ENCODE measurements at regions not wholly inside any gene's neighbourhood (a gene's known extent, or its start where the extent isn't known, plus 50 kb on each side); places are given as distances from the start of the nearest gene placed in this dataset.

DNA sequence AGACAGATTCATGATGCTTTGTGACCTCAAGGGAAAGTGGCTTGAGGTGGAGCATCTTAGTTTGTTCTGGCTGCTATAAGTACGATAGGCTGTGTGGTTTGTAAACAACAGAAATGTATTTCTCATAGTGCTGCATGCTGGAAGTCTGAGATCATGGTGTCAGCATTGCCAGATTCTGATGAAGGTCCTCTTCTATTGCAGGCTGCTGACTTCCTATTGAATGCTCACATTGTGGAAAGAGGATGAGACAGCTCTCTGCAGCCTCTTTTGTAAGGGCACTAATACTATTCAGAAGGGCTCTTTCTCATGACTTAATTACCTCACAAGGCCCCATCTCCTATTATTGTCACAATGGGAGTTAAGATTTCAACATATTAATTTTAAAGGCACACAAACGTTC is 1674.0 kb upstream of the PCDH7 start (continued):
- TF ChIP-seq, protein P1, sequence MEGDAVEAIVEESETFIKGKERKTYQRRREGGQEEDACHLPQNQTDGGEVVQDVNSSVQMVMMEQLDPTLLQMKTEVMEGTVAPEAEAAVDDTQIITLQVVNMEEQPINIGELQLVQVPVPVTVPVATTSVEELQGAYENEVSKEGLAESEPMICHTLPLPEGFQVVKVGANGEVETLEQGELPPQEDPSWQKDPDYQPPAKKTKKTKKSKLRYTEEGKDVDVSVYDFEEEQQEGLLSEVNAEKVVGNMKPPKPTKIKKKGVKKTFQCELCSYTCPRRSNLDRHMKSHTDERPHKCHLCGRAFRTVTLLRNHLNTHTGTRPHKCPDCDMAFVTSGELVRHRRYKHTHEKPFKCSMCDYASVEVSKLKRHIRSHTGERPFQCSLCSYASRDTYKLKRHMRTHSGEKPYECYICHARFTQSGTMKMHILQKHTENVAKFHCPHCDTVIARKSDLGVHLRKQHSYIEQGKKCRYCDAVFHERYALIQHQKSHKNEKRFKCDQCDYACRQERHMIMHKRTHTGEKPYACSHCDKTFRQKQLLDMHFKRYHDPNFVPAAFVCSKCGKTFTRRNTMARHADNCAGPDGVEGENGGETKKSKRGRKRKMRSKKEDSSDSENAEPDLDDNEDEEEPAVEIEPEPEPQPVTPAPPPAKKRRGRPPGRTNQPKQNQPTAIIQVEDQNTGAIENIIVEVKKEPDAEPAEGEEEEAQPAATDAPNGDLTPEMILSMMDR (IDR thresholded peaks at IDR 0.05 in 2 of 3, conservative IDR thresholded peaks at IDR 0.05 in 1 of 3; ENCODE audit: control insufficient read depth in 2 of 3, extremely low read depth in 1 of 3, insufficient read depth in 1 of 3, low read depth in 3 of 3, low read length in 3 of 3): no peak
- TF ChIP-seq GATAD2B (conservative IDR thresholded peaks at IDR 0.05; ENCODE audit: low read depth): no peak
- TF ChIP-seq, protein P2, sequence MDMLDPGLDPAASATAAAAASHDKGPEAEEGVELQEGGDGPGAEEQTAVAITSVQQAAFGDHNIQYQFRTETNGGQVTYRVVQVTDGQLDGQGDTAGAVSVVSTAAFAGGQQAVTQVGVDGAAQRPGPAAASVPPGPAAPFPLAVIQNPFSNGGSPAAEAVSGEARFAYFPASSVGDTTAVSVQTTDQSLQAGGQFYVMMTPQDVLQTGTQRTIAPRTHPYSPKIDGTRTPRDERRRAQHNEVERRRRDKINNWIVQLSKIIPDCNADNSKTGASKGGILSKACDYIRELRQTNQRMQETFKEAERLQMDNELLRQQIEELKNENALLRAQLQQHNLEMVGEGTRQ (IDR thresholded peaks at IDR 0.05; ENCODE audit: borderline replicate concordance, low read depth, low read length): no peak
- TF ChIP-seq BCL11A (IDR thresholded peaks at IDR 0.05; ENCODE audit: low read depth, low read length): no peak
- no peak for TF ChIP-seq HDAC6 (IDR thresholded peaks at IDR 0.05; ENCODE audit: unreplicated experiment)
- TF ChIP-seq, protein P3, sequence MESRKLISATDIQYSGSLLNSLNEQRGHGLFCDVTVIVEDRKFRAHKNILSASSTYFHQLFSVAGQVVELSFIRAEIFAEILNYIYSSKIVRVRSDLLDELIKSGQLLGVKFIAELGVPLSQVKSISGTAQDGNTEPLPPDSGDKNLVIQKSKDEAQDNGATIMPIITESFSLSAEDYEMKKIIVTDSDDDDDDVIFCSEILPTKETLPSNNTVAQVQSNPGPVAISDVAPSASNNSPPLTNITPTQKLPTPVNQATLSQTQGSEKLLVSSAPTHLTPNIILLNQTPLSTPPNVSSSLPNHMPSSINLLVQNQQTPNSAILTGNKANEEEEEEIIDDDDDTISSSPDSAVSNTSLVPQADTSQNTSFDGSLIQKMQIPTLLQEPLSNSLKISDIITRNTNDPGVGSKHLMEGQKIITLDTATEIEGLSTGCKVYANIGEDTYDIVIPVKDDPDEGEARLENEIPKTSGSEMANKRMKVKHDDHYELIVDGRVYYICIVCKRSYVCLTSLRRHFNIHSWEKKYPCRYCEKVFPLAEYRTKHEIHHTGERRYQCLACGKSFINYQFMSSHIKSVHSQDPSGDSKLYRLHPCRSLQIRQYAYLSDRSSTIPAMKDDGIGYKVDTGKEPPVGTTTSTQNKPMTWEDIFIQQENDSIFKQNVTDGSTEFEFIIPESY (IDR thresholded peaks at IDR 0.05): no peak
- TF ChIP-seq STAT1 (conservative IDR thresholded peaks at IDR 0.05): no peak

DNA sequence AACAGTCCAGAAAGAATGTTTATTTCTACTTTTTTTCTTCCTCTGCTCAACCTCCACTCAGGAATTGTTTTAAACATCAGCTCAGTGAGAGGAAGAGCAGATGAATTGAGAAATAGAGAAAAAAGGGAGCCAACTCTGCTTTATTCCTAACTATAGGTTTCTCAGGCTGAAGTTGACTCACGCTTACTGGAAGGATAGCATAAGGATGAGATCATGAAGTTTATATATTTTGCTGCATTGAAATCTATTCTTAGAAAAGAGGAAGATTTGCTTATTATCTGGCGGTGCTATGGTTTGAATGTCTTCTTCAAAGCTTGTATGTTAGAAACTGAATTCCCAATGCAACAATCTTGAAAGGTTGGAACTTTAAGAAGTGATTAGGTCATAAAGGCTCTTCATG is 1673.4 kb upstream of the PCDH7 start:
- WGBS (ENCODE audit: insufficient coverage, insufficient replicate concordance, low lambda C conversion rate, missing lambda C conversion rate): 58% methylated on average over 2 of the region's 2 CpGs
- ChIA-PET POLR2A (no interaction called here), RAD21 (ENCODE audit: unreplicated experiment) (no interaction called here), CTCF (no interaction called here), SMC1A (ENCODE audit: uncharacterized antibody, unreplicated experiment) (no interaction called here)
- BruUV-seq (replicated peaks): no TSS peak
- no peak for ATAC-seq
- H3K9ac ChIP-seq (ENCODE audit: control insufficient read depth, insufficient read depth, low read length): no peak overlapping the region
- H3K79me2 ChIP-seq (ENCODE audit: control insufficient read depth, insufficient read depth, low read length): no peaks in the 10 kb centered on the region
- H3K9me3 ChIP-seq (replicated peaks; ENCODE audit: control insufficient read depth, insufficient read depth, low read length): no peaks in the 10 kb centered on the region
- in situ Hi-C loops (cut with MboI): no loop called here
- H4K20me1 ChIP-seq (ENCODE audit: control insufficient read depth, insufficient read depth): no peaks in the 10 kb centered on the region
- H3K36me3 ChIP-seq (ENCODE audit: control insufficient read depth in 2 of 2, insufficient read depth in 2 of 2, low read length in 1 of 2): no peaks in the 10 kb centered on the region
- intact Hi-C loops (cut with micrococcal nuclease; ENCODE audit: unreplicated experiment): no loop called here
- no peak overlapping the region for H2AFZ ChIP-seq (ENCODE audit: control insufficient read depth, low read depth, low read length)
- DNase-seq (ENCODE audit: low read depth, low spot score): no peak
- no peak overlapping the region for H3K27ac ChIP-seq (ENCODE audit: control insufficient read depth, insufficient read depth)
- no peak for FAIRE-seq
- H3K4me2 ChIP-seq (ENCODE audit: control insufficient read depth, insufficient read depth): no peak overlapping the region
- H3K4me1 ChIP-seq (ENCODE audit: control insufficient read depth, insufficient read depth, low read length): no peaks in the 10 kb centered on the region
- no peaks in the 10 kb centered on the region for H3K27me3 ChIP-seq (replicated peaks in 1 of 2; ENCODE audit: control insufficient read depth in 2 of 2, insufficient read depth in 2 of 2, low read length in 1 of 2)
- no peak overlapping the region for H3K4me3 ChIP-seq
- TF ChIP-seq TCF12 (IDR thresholded peaks at IDR 0.05; ENCODE audit: low read depth, low read length) (no peak), SMAD5 (IDR thresholded peaks at IDR 0.05; ENCODE audit: low read depth) (no peak), MXI1 (IDR thresholded peaks at IDR 0.05; ENCODE audit: low read depth, low read length) (no peak), SIX5 (IDR thresholded peaks at IDR 0.05; ENCODE audit: low read depth, low read length, severe bottlenecking) (no peak), MTA2 (IDR thresholded peaks at IDR 0.05; ENCODE audit: low read depth) (no peak), KAT2A (conservative IDR thresholded peaks at IDR 0.05; ENCODE audit: control insufficient read depth, low read depth, low read length) (no peak), NR2C1 (IDR thresholded peaks at IDR 0.05) (no peak), CBX5 (IDR thresholded peaks at IDR 0.05; ENCODE audit: low read depth) (no peak), ZNF217 (IDR thresholded peaks at IDR 0.05) (no peak)
- TF ChIP-seq, protein P4, sequence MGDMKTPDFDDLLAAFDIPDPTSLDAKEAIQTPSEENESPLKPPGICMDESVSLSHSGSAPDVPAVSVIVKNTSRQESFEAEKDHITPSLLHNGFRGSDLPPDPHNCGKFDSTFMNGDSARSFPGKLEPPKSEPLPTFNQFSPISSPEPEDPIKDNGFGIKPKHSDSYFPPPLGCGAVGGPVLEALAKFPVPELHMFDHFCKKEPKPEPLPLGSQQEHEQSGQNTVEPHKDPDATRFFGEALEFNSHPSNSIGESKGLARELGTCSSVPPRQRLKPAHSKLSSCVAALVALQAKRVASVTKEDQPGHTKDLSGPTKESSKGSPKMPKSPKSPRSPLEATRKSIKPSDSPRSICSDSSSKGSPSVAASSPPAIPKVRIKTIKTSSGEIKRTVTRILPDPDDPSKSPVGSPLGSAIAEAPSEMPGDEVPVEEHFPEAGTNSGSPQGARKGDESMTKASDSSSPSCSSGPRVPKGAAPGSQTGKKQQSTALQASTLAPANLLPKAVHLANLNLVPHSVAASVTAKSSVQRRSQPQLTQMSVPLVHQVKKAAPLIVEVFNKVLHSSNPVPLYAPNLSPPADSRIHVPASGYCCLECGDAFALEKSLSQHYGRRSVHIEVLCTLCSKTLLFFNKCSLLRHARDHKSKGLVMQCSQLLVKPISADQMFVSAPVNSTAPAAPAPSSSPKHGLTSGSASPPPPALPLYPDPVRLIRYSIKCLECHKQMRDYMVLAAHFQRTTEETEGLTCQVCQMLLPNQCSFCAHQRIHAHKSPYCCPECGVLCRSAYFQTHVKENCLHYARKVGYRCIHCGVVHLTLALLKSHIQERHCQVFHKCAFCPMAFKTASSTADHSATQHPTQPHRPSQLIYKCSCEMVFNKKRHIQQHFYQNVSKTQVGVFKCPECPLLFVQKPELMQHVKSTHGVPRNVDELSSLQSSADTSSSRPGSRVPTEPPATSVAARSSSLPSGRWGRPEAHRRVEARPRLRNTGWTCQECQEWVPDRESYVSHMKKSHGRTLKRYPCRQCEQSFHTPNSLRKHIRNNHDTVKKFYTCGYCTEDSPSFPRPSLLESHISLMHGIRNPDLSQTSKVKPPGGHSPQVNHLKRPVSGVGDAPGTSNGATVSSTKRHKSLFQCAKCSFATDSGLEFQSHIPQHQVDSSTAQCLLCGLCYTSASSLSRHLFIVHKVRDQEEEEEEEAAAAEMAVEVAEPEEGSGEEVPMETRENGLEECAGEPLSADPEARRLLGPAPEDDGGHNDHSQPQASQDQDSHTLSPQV (IDR thresholded peaks at IDR 0.05): no peak

Data from GM12878 (cell line).